VCaP (cell line): ENCODE measurements at regions not wholly inside any gene's neighbourhood (a gene's known extent, or its start where the extent isn't known, plus 50 kb on each side); places are given as distances from the start of the nearest gene placed in this dataset.

Source experiments
- H3K27ac ChIP-seq: fragments of 450-650 bp; 2 replicates; pipeline ENCODE4 v1.5.1; 2017
- TF ChIP-seq, protein P1 (sequence below): fragments of 450-650 bp; conservative IDR thresholded peaks from 2 replicates; pipeline ENCODE4 v1.5.1; 2017; ENCODE audit warnings: mild to moderate bottlenecking, moderate library complexity

- TF ChIP-seq, protein P1, sequence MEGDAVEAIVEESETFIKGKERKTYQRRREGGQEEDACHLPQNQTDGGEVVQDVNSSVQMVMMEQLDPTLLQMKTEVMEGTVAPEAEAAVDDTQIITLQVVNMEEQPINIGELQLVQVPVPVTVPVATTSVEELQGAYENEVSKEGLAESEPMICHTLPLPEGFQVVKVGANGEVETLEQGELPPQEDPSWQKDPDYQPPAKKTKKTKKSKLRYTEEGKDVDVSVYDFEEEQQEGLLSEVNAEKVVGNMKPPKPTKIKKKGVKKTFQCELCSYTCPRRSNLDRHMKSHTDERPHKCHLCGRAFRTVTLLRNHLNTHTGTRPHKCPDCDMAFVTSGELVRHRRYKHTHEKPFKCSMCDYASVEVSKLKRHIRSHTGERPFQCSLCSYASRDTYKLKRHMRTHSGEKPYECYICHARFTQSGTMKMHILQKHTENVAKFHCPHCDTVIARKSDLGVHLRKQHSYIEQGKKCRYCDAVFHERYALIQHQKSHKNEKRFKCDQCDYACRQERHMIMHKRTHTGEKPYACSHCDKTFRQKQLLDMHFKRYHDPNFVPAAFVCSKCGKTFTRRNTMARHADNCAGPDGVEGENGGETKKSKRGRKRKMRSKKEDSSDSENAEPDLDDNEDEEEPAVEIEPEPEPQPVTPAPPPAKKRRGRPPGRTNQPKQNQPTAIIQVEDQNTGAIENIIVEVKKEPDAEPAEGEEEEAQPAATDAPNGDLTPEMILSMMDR, result no peak
- no peak overlapping the region for H3K27ac ChIP-seq
Observed at GRCh38 chr6:12508553-12508952, 208.0 kb upstream of the PHACTR1 start.

- no peak overlapping the region for H3K27ac ChIP-seq
- TF ChIP-seq, protein P1, result no peak
Observed at GRCh38 chr6:12509060-12509459, 207.5 kb upstream of the PHACTR1 start.

- no peak overlapping the region for H3K27ac ChIP-seq
- TF ChIP-seq, protein P1, result no peak
Observed at GRCh38 chr6:12516070-12516469, 200.5 kb upstream of the PHACTR1 start.

- TF ChIP-seq, protein P1, result no peak
- no peak overlapping the region for H3K27ac ChIP-seq
Observed at GRCh38 chr6:12522347-12522746, 194.2 kb upstream of the PHACTR1 start.

- TF ChIP-seq, protein P1, result no peak
Observed at GRCh38 chr6:12523726-12524125, 192.8 kb upstream of the PHACTR1 start.

GRCh38 chr6:12525276-12525675, 191.3 kb upstream of the PHACTR1 start:
- TF ChIP-seq, protein P1, result no peak
- no peak overlapping the region for H3K27ac ChIP-seq

More at GRCh38 chr6:12523726-12524125, 192.8 kb upstream of the PHACTR1 start:
- no peak overlapping the region for H3K27ac ChIP-seq

DNA sequence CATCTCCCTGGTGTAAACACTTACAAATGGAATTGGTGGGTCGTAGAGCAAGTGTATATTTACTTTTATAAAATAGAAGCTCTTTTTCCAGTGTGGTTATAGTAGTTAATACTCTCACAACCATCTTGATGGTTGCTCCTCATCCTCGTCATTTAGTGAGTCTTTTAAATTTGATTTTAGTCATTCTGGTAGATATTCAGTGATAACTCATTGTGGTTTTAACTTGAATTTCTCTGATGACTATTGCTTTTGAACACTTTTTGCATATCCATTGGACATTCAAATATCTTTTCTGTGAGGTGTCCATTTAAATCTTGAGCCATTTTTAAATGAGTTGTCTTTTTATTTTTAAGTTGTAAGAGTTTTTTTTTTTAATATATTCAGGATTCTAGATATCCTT, 189.2 kb upstream of the PHACTR1 start:
- TF ChIP-seq, protein P1, result no peak
- no peak overlapping the region for H3K27ac ChIP-seq
